HEK293 (cell line): ENCODE measurements at regions not wholly inside any gene's neighbourhood (a gene's known extent, or its start where the extent isn't known, plus 50 kb on each side); places are given as distances from the start of the nearest gene placed in this dataset.

ENCODE experiments used
- CTCF ChIA-PET: fragments of 350-600 bp; formaldehyde crosslinking; extraction: SDS; loops from one replicate; lab custom pipeline; 2021; ENCODE audit warnings: antibody characterized with exemption; lab: Yijun Ruan, JAX
- POLR2A ChIA-PET: fragments of 300-600 bp; formaldehyde crosslinking; extraction: SDS; loops from one replicate; lab custom pipeline; 2020; ENCODE audit warnings: antibody characterized with exemption, inconsistent platforms; lab: Yijun Ruan, JAX
- H3K27ac ChIP-seq: fragments of 200-500 bp; sonication (Bioruptor generic); 2 replicates; pipeline ENCODE4 v1.5.1; 2014; ENCODE audit warnings: low read depth, low read length, control low read depth, inconsistent platforms; ENCODE audit errors: extremely low read depth
- H3K36me3 ChIP-seq, 2 experiments: fragments of 200-500 bp in 1 of 2; sonication (Bioruptor generic) in 1 of 2; 1 replicate in 1 of 2; 2 replicates in 1 of 2; pipeline ENCODE4 v1.5.1; 2014 to 2017; ENCODE audit warnings: inconsistent platforms in 2 of 2, low read length in 2 of 2; ENCODE audit not compliant: control insufficient read depth in 2 of 2, insufficient read depth in 1 of 2
- H3K4me1 ChIP-seq: fragments of 200-500 bp; sonication (Bioruptor generic); 2 replicates; pipeline ENCODE4 v1.5.1; 2014; ENCODE audit warnings: mild to moderate bottlenecking, low read length, inconsistent platforms; ENCODE audit not compliant: control insufficient read depth, insufficient read depth
- H3K4me3 ChIP-seq: 2 replicates; pipeline ENCODE4 v1.5.1; 2011; ENCODE audit warnings: low read depth, mild to moderate bottlenecking, control low read depth, low read length, moderate library complexity
- H3K9me3 ChIP-seq: fragments of 200-500 bp; sonication (Bioruptor generic); 2 replicates; pipeline ENCODE4 v1.5.1; 2014; ENCODE audit warnings: low read depth, low read length, inconsistent platforms; ENCODE audit not compliant: control insufficient read depth, insufficient read depth
- HOXA7 ChIP-seq: sonication (generic); formaldehyde crosslinking; IDR thresholded peaks from 2 replicates; pipeline ENCODE4 v1.8.1; 2022; ENCODE audit warnings: missing genetic modification reagents, borderline replicate concordance
- ZBTB8A ChIP-seq: fragments of 450-650 bp; formaldehyde crosslinking; IDR thresholded peaks from 2 replicates; pipeline ENCODE4 v1.5.1; 2016; ENCODE audit warnings: missing biosample characterization, missing genetic modification characterization
- ZFP37 ChIP-seq: fragments of 450-650 bp; formaldehyde crosslinking; IDR thresholded peaks from 2 replicates; pipeline ENCODE4 v1.5.1; 2016; ENCODE audit warnings: missing biosample characterization, missing genetic modification characterization
- ZFP41 ChIP-seq: fragments of 450-650 bp; formaldehyde crosslinking; IDR thresholded peaks from 2 replicates; pipeline ENCODE4 v1.5.1; 2016; ENCODE audit warnings: missing biosample characterization, missing genetic modification characterization, borderline replicate concordance
- ZNF16 ChIP-seq: fragments of 450-650 bp; formaldehyde crosslinking; IDR thresholded peaks from 2 replicates; pipeline ENCODE4 v1.5.1; 2016; ENCODE audit warnings: low read depth, missing biosample characterization, missing genetic modification characterization
- ZNF404 ChIP-seq: fragments of 450-650 bp; formaldehyde crosslinking; IDR thresholded peaks from 2 replicates; pipeline ENCODE4 v1.5.1; 2017; ENCODE audit warnings: missing biosample characterization, missing genetic modification characterization
- ZNF514 ChIP-seq: fragments of 450-650 bp; formaldehyde crosslinking; IDR thresholded peaks from 2 replicates; pipeline ENCODE4 v1.5.1; 2016; ENCODE audit warnings: missing biosample characterization, missing genetic modification characterization
- ZNF555 ChIP-seq: fragments of 450-650 bp; formaldehyde crosslinking; conservative IDR thresholded peaks from 2 replicates; pipeline ENCODE4 v1.5.1; 2017; ENCODE audit warnings: missing biosample characterization, mild to moderate bottlenecking, missing genetic modification characterization, inconsistent platforms
- ZNF600 ChIP-seq: fragments of 450-650 bp; formaldehyde crosslinking; IDR thresholded peaks from 2 replicates; pipeline ENCODE4 v1.5.1; 2016; ENCODE audit warnings: missing biosample characterization, missing genetic modification characterization
- ZNF629 ChIP-seq: fragments of 450-650 bp; formaldehyde crosslinking; IDR thresholded peaks from 2 replicates; pipeline ENCODE4 v1.5.1; 2017; ENCODE audit warnings: missing biosample characterization, missing genetic modification characterization
- ZNF664 ChIP-seq: fragments of 450-650 bp; formaldehyde crosslinking; IDR thresholded peaks from 2 replicates; pipeline ENCODE4 v1.5.1; 2016; ENCODE audit warnings: missing biosample characterization, missing genetic modification characterization
- ZNF791 ChIP-seq: fragments of 450-650 bp; formaldehyde crosslinking; IDR thresholded peaks from 2 replicates; pipeline ENCODE4 v1.5.1; 2016; ENCODE audit warnings: missing biosample characterization, missing genetic modification characterization
- ZNF792 ChIP-seq: fragments of 450-650 bp; formaldehyde crosslinking; IDR thresholded peaks from 2 replicates; pipeline ENCODE4 v1.5.1; 2016; ENCODE audit warnings: missing biosample characterization, missing genetic modification characterization
- TF ChIP-seq, protein P1 (sequence below): fragments of 450-650 bp; formaldehyde crosslinking; IDR thresholded peaks from 2 replicates; pipeline ENCODE4 v1.5.1; 2016; ENCODE audit warnings: missing biosample characterization, missing genetic modification characterization
- TF ChIP-seq, protein P2 (sequence below): fragments of 450-650 bp; IDR thresholded peaks from 2 replicates; pipeline ENCODE4 v1.5.1; 2018; ENCODE audit warnings: missing biosample characterization, missing genetic modification characterization
- TF ChIP-seq, protein P3 (sequence below): fragments of 450-650 bp; formaldehyde crosslinking; IDR thresholded peaks from 2 replicates; pipeline ENCODE4 v1.5.1; 2016; ENCODE audit warnings: missing biosample characterization, missing genetic modification characterization
- TF ChIP-seq, protein P4 (sequence below): fragments of 450-650 bp; formaldehyde crosslinking; IDR thresholded peaks from 2 replicates; pipeline ENCODE4 v1.5.1; 2016; ENCODE audit warnings: missing biosample characterization, missing genetic modification characterization
- TF ChIP-seq, protein P5 (sequence below): fragments of 450-650 bp; formaldehyde crosslinking; IDR thresholded peaks from 2 replicates; pipeline ENCODE4 v1.5.1; 2016; ENCODE audit warnings: missing biosample characterization, missing genetic modification characterization
- TF ChIP-seq, protein P6 (sequence below): fragments of 450-650 bp; formaldehyde crosslinking; IDR thresholded peaks from 2 replicates; pipeline ENCODE4 v1.5.1; 2016; ENCODE audit warnings: missing biosample characterization, missing genetic modification characterization
- TF ChIP-seq, protein P7 (sequence below): fragments of 450-650 bp; formaldehyde crosslinking; IDR thresholded peaks from 2 replicates; pipeline ENCODE4 v1.5.1; 2017; ENCODE audit warnings: missing biosample characterization, missing genetic modification characterization

DNA sequence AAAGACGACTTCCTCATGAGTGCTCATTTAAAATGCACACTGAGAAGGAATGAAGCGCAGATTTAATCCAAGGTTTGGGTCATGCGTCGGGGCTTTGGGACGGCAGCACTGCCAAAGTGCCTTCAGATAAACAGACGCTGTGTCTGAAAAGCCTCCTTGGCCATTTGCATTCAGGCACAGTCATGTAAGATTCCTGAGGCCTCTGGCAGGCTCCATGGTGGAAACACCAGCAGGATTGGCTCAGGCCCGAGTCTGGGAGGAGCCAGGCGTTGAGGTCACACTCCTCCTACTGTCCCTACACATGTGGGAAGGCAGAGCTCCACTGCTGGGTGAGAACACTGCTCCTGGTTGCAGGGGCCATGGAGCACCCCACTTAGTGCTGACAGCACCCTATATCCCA is 113.3 kb upstream of the KL start:
- Histone ChIP-seq H3K36me3 (no peaks in the 10 kb centered on the region), H3K9me3 (no peaks in the 10 kb centered on the region), H3K4me1 (no peaks in the 10 kb centered on the region)
- TF ChIP-seq ZBTB8A, result no peak
- TF ChIP-seq, protein P1, sequence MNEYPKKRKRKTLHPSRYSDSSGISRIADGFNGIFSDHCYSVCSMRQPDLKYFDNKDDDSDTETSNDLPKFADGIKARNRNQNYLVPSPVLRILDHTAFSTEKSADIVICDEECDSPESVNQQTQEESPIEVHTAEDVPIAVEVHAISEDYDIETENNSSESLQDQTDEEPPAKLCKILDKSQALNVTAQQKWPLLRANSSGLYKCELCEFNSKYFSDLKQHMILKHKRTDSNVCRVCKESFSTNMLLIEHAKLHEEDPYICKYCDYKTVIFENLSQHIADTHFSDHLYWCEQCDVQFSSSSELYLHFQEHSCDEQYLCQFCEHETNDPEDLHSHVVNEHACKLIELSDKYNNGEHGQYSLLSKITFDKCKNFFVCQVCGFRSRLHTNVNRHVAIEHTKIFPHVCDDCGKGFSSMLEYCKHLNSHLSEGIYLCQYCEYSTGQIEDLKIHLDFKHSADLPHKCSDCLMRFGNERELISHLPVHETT (tag by site-specific recombination), result no peak
- TF ChIP-seq, protein P2, sequence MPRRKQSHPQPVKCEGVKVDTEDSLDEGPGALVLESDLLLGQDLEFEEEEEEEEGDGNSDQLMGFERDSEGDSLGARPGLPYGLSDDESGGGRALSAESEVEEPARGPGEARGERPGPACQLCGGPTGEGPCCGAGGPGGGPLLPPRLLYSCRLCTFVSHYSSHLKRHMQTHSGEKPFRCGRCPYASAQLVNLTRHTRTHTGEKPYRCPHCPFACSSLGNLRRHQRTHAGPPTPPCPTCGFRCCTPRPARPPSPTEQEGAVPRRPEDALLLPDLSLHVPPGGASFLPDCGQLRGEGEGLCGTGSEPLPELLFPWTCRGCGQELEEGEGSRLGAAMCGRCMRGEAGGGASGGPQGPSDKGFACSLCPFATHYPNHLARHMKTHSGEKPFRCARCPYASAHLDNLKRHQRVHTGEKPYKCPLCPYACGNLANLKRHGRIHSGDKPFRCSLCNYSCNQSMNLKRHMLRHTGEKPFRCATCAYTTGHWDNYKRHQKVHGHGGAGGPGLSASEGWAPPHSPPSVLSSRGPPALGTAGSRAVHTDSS (tag by site-specific recombination), result no peak
- TF ChIP-seq, protein P3, sequence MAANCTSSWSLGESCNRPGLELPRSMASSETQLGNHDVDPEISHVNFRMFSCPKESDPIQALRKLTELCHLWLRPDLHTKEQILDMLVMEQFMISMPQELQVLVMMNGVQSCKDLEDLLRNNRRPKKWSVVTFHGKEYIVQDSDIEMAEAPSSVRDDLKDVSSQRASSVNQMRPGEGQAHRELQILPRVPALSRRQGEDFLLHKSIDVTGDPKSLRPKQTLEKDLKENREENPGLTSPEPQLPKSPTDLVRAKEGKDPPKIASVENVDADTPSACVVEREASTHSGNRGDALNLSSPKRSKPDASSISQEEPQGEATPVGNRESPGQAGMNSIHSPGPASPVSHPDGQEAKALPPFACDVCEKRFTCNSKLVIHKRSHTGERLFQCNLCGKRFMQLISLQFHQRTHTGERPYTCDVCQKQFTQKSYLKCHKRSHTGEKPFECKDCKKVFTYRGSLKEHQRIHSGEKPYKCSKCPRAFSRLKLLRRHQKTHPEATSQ (tag by site-specific recombination), result no peak
- no peak for TF ChIP-seq HOXA7
- TF ChIP-seq ZNF600 (tag by site-specific recombination), result no peak
- no peak for TF ChIP-seq ZNF629 (tag by site-specific recombination)
- TF ChIP-seq, protein P4, sequence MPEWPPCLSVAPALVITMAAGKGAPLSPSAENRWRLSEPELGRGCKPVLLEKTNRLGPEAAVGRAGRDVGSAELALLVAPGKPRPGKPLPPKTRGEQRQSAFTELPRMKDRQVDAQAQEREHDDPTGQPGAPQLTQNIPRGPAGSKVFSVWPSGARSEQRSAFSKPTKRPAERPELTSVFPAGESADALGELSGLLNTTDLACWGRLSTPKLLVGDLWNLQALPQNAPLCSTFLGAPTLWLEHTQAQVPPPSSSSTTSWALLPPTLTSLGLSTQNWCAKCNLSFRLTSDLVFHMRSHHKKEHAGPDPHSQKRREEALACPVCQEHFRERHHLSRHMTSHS (tag by site-specific recombination), result no peak
- TF ChIP-seq, protein P5, sequence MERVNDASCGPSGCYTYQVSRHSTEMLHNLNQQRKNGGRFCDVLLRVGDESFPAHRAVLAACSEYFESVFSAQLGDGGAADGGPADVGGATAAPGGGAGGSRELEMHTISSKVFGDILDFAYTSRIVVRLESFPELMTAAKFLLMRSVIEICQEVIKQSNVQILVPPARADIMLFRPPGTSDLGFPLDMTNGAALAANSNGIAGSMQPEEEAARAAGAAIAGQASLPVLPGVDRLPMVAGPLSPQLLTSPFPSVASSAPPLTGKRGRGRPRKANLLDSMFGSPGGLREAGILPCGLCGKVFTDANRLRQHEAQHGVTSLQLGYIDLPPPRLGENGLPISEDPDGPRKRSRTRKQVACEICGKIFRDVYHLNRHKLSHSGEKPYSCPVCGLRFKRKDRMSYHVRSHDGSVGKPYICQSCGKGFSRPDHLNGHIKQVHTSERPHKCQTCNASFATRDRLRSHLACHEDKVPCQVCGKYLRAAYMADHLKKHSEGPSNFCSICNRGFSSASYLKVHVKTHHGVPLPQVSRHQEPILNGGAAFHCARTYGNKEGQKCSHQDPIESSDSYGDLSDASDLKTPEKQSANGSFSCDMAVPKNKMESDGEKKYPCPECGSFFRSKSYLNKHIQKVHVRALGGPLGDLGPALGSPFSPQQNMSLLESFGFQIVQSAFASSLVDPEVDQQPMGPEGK, result no peak
- TF ChIP-seq, all 188 proteins: peak for 0
- ChIA-PET CTCF (interaction anchor here (1.1 kb wide), 1 partner anchor 14 kb away, joined by 3 read pairs; no protein-coding TSS in a partner anchor), POLR2A (no interaction called here)
- no peak overlapping the region for H3K27ac ChIP-seq
- H3K4me3 ChIP-seq, result no peak overlapping the region

DNA sequence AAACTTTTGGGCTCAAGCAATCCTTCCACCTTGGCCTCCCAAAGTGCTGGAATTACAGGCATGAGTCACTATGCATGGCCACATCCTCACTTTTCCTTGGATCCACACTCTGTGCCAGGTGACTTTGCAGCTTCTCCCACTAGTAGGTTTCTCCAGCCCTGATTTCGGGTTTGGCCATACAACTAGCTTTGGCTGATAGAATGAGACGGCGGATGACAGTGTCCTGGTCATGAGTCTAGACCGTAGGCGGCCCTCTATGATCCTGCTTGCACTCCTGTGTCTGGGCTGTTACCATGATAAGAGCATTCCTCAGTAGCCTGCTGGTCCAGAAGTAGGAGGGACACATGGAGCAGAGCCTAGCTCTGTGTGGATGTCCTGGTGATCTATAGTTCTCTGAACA is 112.5 kb upstream of the KL start:
- TF ChIP-seq ZNF16 (no peak), ZNF555 (no peak), ZNF664 (no peak)
- TF ChIP-seq, all 188 proteins: peak for 0
- Histone ChIP-seq H3K27ac (no peak overlapping the region), H3K9me3 (no peaks in the 10 kb centered on the region), H3K4me3 (no peak overlapping the region), H3K4me1 (no peaks in the 10 kb centered on the region), H3K36me3 (no peaks in the 10 kb centered on the region)
- ChIA-PET POLR2A (no interaction called here), CTCF (no interaction called here)

DNA sequence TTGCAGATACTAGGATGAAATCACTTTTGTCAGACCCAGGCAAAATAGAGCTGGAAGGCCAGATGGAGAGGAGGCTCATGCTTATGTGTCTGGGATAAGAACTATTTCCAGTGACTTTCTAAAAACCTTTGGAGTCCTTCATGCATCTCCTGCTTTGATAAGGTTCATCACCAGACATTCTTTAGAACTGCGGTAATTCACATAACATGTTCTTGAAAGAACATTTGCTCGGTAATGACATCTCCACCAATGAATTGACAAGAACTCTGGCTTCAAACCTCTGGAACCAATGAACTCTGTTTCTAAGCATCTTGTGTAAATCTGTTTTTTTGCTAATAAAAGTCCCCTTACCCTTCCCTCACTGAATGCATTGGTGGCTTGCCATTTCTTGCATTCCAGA is 112.0 kb upstream of the KL start:
- POLR2A ChIA-PET, result no interaction called here
- Histone ChIP-seq H3K27ac (no peak overlapping the region), H3K36me3 (no peaks in the 10 kb centered on the region), H3K4me1 (no peaks in the 10 kb centered on the region), H3K4me3 (no peak overlapping the region), H3K9me3 (no peaks in the 10 kb centered on the region)
- CTCF ChIA-PET, result no interaction called here
- no peak for TF ChIP-seq ZNF514 (tag by site-specific recombination)
- no peak for TF ChIP-seq ZNF792
- TF ChIP-seq ZNF791 (tag by site-specific recombination), result no peak
- TF ChIP-seq ZFP41 (tag by site-specific recombination), result no peak
- TF ChIP-seq, protein P6, sequence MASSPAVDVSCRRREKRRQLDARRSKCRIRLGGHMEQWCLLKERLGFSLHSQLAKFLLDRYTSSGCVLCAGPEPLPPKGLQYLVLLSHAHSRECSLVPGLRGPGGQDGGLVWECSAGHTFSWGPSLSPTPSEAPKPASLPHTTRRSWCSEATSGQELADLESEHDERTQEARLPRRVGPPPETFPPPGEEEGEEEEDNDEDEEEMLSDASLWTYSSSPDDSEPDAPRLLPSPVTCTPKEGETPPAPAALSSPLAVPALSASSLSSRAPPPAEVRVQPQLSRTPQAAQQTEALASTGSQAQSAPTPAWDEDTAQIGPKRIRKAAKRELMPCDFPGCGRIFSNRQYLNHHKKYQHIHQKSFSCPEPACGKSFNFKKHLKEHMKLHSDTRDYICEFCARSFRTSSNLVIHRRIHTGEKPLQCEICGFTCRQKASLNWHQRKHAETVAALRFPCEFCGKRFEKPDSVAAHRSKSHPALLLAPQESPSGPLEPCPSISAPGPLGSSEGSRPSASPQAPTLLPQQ (tag by site-specific recombination), result no peak
- TF ChIP-seq ZNF404, result no peak
- no peak for TF ChIP-seq ZFP37 (tag by site-specific recombination)
- TF ChIP-seq, protein P7, sequence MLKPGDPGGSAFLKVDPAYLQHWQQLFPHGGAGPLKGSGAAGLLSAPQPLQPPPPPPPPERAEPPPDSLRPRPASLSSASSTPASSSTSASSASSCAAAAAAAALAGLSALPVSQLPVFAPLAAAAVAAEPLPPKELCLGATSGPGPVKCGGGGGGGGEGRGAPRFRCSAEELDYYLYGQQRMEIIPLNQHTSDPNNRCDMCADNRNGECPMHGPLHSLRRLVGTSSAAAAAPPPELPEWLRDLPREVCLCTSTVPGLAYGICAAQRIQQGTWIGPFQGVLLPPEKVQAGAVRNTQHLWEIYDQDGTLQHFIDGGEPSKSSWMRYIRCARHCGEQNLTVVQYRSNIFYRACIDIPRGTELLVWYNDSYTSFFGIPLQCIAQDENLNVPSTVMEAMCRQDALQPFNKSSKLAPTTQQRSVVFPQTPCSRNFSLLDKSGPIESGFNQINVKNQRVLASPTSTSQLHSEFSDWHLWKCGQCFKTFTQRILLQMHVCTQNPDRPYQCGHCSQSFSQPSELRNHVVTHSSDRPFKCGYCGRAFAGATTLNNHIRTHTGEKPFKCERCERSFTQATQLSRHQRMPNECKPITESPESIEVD (tag by site-specific recombination), result no peak
